Lower lobe of right lung (tissue), 2 donors: ENCODE measurements at regions not wholly inside any gene's neighbourhood (a gene's known extent, or its start where the extent isn't known, plus 50 kb on each side); places are given as distances from the start of the nearest gene placed in this dataset.

Experiments
- ATAC-seq, 2 donors: fragments of 200-7000 bp; cut with Tn5 transposase; one replicate each; pipeline ENCODE4 v1.9.1; 2020 to 2022; ENCODE audit warnings: mild to moderate bottlenecking in 2 of 2, moderate library complexity in 2 of 2
- DNase-seq: peaks from one replicate; pipeline ENCODE4 v3.0.0-alpha.2; 2020
- H3K27ac ChIP-seq: fragments of 200-600 bp; one replicate; pipeline ENCODE4 v1.8.0; 2022
- H3K27me3 ChIP-seq: fragments of 200-600 bp; one replicate; pipeline ENCODE4 v1.8.0; 2022; ENCODE audit warnings: low read depth
- H3K36me3 ChIP-seq: fragments of 200-600 bp; one replicate; pipeline ENCODE4 v1.8.0; 2022; ENCODE audit warnings: mild to moderate bottlenecking
- H3K4me1 ChIP-seq: fragments of 200-600 bp; one replicate; pipeline ENCODE4 v1.8.0; 2022
- H3K4me3 ChIP-seq: fragments of 200-600 bp; one replicate; pipeline ENCODE4 v1.8.0; 2022; ENCODE audit warnings: mild to moderate bottlenecking
- H3K9me3 ChIP-seq: fragments of 200-600 bp; one replicate; pipeline ENCODE4 v1.8.0; 2022
- CTCF ChIP-seq: fragments of 200-600 bp; IDR thresholded peaks from one replicate; pipeline ENCODE4 v1.8.0; 2022; ENCODE audit warnings: antibody characterized with exemption, mild to moderate bottlenecking
- intact Hi-C: fragments of 100-400 bp; cut with DNase I; formaldehyde crosslinking; loops from one replicate; pipeline ENCODE4 v1.11.0; 2022
- donor health status: DM: no; HTN: yes; CAD: no; lungs with severe emphysema.

- no peak for DNase-seq
- TF ChIP-seq CTCF: no peak
- Histone ChIP-seq H3K36me3 (no peaks in the 10 kb centered on the region), H3K27ac (no peak overlapping the region), H3K4me3 (no peak overlapping the region), H3K27me3 (no peaks in the 10 kb centered on the region), H3K9me3 (no peaks in the 10 kb centered on the region), H3K4me1 (no peaks in the 10 kb centered on the region)
- ATAC-seq: no peak
- intact Hi-C loops: no loop called here
Observed at GRCh38 chr4:180808862-180809261, 1434.3 kb upstream of the TENM3 start.

- no peak for TF ChIP-seq CTCF
- H3K27me3 ChIP-seq: no peaks in the 10 kb centered on the region
- no peaks in the 10 kb centered on the region for H3K9me3 ChIP-seq
- no peak overlapping the region for H3K4me3 ChIP-seq
- H3K36me3 ChIP-seq: no peaks in the 10 kb centered on the region
- ATAC-seq (no peak), DNase-seq (no peak)
- H3K4me1 ChIP-seq: no peaks in the 10 kb centered on the region
- no peak overlapping the region for H3K27ac ChIP-seq
- intact Hi-C loops: no loop called here
Observed at GRCh38 chr4:180809439-180809838, 1433.8 kb upstream of the TENM3 start.

- Histone ChIP-seq H3K27ac (no peak overlapping the region), H3K9me3 (no peaks in the 10 kb centered on the region), H3K36me3 (no peaks in the 10 kb centered on the region), H3K4me3 (no peak overlapping the region), H3K27me3 (no peaks in the 10 kb centered on the region), H3K4me1 (no peaks in the 10 kb centered on the region)
- no peak for TF ChIP-seq CTCF
- ATAC-seq: no peak
- intact Hi-C loops: no loop called here
- no peak for DNase-seq
Observed at GRCh38 chr4:180810581-180810980, 1432.6 kb upstream of the TENM3 start.

GRCh38 chr4:180811556-180811955, 1431.6 kb upstream of the TENM3 start:
- Histone ChIP-seq H3K4me3 (no peak overlapping the region), H3K4me1 (no peaks in the 10 kb centered on the region), H3K36me3 (no peaks in the 10 kb centered on the region), H3K27ac (no peak overlapping the region), H3K27me3 (no peaks in the 10 kb centered on the region), H3K9me3 (no peaks in the 10 kb centered on the region)
- no peak for DNase-seq
- TF ChIP-seq CTCF: no peak
- no peak for ATAC-seq
- intact Hi-C loops: no loop called here

GRCh38 chr4:180812783-180813182, 1430.4 kb upstream of the TENM3 start:
- Histone ChIP-seq H3K27ac (no peak overlapping the region), H3K4me1 (no peaks in the 10 kb centered on the region), H3K36me3 (no peaks in the 10 kb centered on the region), H3K9me3 (no peaks in the 10 kb centered on the region), H3K27me3 (no peaks in the 10 kb centered on the region), H3K4me3 (no peak overlapping the region)
- no peak for TF ChIP-seq CTCF
- DNase-seq (no peak), ATAC-seq (no peak)
- intact Hi-C loops: no loop called here

- DNase-seq: no peak
- no peaks in the 10 kb centered on the region for H3K4me1 ChIP-seq
- TF ChIP-seq CTCF: no peak
- intact Hi-C loops: no loop called here
- H3K27me3 ChIP-seq: no peaks in the 10 kb centered on the region
- H3K27ac ChIP-seq: no peak overlapping the region
- H3K4me3 ChIP-seq: no peak overlapping the region
- ATAC-seq: no peak
- no peaks in the 10 kb centered on the region for H3K36me3 ChIP-seq
- no peaks in the 10 kb centered on the region for H3K9me3 ChIP-seq
Observed at GRCh38 chr4:180814875-180815417, 1428.3 kb upstream of the TENM3 start.
